GM18499 (cell line): ENCODE measurements at regions not wholly inside any gene's neighbourhood (a gene's known extent, or its start where the extent isn't known, plus 50 kb on each side); places are given as distances from the start of the nearest gene placed in this dataset.

Source experiments
- ATAC-seq: cut with Tn5 transposase; IDR thresholded peaks from one replicate; pipeline ENCODE4 v1.9.1; 2021; ENCODE audit warnings: moderate number of reproducible peaks; ENCODE audit not compliant: insufficient read depth, unreplicated experiment

DNA sequence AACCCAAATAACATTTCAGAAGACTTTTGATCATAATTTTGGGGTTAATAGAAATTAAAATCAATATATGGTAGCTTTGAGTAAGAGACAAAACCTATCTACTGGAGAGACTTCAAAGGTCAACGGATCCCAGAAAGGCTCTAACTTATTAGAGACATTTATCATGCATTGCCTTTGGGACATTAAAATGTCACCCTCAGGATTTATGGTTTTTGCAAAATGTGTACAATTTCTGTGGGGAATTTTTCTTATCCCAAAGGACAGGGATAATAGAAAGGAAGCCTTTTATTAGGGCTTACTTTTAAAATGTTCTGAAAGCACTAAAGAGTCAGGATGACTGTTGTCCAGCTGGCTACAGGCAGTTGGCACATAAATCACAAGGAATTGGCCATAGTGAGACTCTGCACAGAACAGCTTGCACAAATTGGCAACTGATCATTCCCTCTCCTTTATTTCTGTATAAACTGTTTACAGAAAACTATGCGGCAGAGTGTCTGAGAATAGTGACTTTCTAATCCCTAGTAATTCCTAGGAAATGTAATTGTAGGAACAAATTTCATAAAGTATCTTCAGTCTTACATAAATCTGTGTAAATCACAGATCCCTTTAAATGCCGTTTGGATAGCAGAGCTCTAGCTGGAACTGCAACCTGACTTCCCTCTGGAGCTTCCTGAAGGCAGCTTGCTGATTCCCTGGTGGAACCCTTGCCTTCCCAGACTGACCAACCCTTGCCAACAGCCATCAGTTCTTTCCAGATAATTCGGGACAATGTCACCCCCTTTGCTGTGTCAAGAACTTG lies 201.1 kb upstream of the PREP start:
- no peak for ATAC-seq

DNA sequence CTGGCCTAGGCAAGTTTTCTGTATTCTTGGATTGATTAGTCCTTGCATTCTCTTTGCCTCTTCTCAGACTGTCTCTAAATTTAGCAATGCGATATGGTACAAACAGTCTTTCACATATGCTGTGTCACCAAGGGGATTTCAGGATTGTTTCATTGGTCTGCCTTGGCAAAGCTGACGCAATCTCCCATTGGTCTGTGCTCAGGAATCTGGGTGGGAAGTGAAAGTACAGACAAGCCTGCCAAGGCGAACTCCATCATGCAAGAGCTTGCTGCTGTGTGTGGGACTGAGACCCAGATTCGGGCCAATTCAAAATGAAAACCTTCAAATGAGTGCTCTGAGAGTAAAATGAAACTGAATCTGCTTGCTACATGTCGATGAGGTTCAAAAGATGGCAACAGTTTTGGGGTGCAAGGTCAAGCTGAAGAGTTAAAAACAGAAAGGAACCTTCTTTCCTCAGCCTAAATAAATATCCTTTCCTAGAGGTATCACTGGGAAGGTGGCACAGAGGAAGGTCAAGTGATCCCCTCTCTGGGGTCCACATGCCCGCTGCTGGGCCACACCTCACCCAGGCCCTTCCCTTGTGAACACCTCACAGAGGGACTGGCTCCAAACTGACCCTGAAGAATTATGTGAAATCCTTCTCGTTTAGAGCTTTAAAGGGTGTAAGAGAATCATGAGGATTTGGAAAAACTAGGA lies 198.8 kb upstream of the PREP start:
- ATAC-seq = peak; percentile 79

DNA sequence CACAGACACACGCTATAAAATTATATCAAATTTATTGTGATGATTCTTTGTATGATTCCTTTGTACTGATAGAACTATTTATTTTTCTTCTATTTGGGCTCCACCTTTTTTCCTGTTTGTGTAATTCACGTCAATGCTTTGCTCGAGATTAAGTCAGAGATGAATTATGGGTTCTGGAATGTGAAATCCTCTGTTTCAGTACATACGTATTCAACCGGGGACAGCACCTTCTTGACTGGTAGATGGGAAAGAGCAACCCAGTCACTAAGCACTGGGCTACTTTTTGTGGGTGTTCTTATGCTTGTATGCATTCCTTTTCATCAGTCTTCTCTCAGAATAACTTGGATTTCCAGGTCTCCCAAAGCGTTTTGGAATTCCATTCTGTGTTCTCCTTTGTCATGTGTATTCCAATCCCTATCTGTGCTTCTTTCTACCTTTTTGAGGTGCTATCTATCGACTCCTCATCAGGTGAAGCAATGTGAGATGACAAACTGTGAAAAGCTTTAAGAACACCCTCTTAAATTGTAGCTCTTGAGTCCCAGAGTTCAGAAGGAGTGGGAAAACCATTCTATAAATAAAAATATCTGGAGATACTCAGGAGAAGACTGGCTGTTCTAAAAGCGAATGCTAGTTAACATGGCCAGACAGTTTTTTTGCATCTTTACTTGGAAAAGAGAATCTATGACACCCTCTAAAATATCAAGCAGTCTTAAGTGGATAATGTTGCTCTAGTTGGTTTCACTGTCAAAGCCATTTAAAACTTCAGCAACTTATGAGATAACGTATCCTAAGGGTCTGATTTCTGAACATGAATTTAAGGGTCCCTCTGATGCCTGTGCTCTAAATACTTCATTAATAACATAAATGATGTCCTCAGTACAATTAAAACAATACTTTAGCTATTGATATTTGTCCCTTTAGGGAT lies 197.7 kb upstream of the PREP start:
- ATAC-seq = no peak

DNA sequence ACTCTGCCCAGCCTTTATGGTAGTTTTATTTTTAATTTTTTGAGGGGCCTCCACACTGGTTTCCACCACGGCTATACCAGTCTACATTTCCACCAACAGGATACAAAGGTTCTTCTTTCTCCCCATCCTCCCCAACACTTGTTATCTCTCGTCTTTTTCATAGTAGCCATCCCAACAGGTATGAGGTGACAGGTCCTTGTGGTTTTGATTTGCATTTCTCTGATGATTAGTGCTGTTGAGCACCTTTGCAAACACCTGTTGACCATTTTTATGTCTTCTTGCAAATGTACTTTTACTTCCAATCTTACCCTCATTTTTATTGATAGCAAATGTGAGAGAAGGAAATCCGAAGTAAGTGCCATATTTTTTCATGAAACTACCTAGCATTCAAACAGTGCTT lies 195.4 kb upstream of the PREP start:
- ATAC-seq = no peak

DNA sequence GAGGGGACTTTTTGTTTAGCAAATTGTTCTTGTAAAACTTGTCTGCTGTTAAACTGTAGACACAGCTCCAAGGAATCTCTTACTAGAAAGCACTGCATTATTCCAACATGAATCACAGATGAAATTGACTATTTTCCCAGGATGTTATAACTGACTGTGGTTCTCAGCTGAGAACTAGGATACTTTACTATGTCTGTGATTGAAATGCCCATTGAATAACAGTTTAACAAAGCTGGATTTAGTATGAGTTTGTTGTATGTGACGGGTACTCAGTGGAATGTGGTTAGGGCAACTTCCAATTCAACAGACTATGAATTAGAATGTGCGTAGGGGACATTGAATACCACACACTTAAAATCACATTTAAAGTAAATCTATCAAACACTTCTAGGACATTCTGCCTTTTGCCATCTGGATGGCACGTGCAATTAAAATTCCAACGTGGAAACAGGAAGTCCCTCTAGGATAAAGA lies 193.4 kb upstream of the PREP start:
- no peak for ATAC-seq

DNA sequence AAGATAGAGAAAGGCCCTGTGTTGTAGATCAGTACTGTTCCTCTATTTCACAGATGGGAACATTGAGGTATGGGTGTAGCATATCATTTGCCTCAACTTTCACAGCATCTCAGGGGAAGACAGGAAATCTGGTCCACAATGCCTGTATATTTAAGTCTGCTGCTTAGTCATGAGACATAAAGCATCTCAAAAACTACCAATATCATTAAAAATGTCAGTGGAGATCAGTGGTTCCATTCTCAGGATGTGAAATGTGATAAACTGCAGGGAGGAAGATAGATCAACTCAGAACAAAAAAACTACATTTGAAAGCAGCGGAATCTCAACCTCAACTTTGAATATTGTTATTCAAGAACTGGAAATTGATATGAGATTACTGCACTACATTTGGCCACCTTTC lies 192.9 kb upstream of the PREP start:
- no peak for ATAC-seq

DNA sequence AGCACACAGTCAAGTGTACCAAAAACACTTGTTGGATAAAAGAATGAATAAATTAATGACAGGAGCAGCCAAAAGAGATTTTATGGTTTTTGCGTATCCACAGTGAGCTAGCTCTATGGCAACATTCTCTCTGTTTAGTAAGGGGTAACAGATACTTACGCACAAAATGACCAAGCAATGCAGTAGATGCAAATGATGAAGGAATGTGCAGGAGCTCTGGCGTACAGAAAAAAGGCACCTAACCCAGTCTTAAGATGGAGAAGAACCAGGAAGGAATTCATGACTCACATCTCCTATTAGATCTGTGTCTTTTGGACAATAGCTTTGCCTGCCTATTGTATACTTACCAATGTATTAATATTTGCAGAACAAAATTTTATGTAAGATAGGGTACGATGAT lies 191.9 kb upstream of the PREP start:
- no peak for ATAC-seq

DNA sequence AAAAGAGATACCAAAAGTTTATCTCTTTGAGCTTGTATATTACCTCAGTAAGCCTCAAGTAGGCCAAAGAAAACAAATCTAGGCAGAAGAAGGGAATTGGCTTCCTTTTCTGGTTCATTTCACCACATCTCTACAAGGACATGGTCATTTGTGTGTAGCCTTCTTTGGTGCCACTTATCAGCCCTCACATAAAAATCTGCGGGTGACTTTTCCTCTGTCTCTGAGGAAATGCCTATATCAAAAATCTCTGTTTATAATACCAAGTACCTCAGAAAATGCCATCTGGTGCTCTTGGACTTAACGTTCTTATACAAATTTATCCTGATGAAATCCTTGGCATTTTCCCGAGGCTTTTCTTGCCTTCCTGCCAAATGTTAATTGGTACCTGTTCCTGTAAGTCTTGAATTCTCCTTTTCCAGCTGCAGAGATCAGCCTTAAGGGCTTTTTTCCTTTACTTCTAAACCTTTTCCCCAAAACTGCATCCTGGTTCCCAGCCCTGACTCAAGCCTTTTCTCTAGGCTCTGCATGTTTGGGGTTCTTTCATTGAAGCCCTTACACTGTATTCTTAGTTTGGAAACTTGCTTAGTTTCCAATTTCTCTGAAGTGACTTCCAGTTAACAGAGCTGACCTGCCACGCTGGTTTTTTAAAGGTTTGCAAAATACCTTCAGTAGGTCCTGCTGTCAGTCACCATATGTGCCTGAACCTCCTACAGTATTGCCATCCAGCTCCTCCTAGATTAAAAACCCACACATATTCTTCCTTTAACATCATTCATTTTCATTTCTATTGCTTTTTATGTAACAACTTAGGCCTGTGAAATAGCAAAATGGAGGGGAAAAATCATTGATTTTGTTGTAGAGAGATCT lies 191.2 kb upstream of the PREP start:
- no peak for ATAC-seq

DNA sequence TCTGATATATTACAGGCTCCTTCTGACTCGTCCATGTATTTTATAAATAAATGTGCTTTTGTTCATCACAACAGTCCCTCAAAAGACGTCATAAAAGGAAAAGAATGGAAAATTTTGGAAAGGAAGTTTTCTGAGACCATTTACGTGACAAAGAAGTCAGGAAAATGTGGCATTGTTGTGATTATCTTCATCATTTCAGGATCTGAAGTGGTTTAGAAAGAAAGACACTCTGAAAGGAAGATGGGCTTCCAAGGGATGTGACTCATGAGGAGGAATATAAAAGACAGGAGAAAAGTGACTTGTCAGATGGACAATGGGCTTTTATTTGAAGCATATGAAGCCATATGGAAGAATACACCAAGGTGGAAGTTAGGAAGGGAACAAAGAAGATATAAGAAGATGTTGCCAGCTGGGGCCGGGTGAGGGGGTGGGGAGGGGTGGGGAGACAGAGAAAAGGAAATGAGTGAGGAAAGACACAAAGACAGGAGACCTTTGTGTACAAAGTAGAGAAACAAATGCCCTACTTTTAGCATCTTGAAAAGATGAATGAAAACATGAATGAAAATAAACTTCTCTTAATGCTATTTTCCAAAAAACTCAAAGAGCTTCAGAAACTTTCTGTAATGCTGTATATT lies 190.3 kb upstream of the PREP start:
- no peak for ATAC-seq

DNA sequence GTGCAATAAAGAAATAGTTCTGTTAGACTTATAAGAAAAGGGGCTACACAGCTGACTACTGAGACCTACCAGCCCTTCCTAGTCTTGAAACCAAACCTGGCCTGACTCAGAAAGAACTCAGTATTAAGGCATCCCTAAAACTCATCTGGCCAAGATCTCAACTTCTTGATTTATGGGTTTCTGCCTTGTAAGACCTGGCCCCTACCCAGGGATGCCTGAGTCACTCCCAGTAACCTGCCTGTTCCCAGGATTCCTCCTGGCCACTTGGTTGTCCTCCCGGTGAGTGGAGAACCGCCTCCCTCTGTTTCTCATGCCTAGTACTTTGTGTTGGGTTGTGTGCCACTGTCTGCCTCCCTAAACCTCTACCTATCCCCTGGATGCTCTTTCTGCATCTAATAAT lies 189.4 kb upstream of the PREP start:
- no peak for ATAC-seq

DNA sequence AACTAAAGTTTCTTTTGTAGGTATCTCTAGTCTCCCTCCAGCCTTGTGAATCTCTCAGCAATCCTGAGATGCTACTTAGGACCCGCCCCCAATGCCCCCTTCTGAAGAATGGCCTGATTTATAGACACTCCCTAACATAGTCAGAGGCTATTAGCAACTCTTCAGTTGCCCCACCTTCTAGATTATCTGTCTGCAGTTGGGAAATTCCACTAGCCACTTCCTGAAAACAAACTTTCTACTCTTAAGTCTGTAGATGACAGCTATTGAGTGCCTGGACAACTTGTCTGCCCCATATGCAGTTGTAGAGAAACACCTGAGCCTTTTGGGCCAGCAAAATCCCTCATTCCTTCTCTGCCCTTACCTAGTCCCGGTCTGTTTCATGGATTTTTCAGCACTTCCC lies 188.2 kb upstream of the PREP start:
- ATAC-seq = peak; percentile 84

DNA sequence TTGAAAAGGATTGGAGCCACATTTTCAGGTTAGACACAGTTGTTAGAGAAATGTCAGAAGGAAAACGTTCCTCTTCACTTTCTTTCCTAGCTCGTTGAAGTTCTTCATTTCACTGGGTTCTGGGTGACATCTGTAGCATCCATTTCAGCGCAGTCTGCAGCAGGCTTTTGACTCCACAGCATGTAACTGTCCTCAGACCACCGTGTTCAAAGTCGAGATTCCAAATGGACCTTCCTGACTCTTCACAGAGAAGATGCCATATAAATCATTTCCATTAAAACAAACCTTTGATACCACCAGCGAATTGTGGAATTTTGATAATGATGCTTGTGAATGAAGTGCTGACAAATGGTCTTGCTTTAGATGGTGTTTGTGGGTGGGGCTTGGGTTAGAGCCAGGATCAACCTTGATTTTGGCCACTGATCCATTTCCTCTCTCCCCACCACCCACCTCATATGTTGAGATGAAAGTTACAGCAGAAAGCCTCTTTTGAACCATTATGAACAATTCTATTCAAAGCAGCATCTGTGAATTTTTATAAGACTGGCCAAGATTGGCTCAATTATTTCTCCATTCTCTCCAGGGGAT lies 185.3 kb upstream of the PREP start:
- ATAC-seq = no peak

DNA sequence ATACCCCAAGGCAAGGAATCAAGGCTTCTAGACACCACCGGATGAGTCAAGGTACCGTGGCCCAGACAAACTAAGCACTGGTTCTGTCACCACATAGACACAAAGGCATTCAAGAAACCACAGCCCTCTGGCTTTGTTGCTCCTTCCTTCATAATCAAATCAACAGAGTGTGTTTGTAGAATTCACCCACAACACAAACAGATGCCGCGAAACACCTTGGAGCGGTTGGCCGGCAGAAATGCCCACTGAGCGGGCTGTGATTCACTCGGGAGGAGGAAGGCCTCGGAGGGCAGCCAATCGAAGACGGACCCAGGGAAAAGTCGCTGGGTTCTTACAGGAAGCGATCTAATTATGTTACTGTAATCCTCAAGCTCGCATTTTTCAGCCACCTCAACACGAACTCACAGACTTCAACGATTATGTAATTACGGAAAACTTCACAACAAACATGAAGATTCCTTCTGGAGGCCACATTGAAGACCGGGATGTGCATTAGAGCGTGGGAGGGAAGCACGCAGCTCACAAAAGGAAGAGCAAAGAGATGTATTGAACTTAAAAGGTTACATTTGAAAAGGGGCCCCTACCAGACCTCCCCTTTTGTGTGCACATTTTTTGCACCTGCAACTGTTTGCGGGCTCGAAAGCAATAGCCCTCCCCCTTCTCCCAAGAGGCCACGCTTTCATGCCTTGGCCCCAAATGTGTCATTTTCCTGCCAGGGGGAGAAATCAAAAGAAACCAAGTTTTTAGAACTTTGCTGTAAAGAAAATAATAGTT lies 184.7 kb upstream of the PREP start:
- ATAC-seq = no peak

DNA sequence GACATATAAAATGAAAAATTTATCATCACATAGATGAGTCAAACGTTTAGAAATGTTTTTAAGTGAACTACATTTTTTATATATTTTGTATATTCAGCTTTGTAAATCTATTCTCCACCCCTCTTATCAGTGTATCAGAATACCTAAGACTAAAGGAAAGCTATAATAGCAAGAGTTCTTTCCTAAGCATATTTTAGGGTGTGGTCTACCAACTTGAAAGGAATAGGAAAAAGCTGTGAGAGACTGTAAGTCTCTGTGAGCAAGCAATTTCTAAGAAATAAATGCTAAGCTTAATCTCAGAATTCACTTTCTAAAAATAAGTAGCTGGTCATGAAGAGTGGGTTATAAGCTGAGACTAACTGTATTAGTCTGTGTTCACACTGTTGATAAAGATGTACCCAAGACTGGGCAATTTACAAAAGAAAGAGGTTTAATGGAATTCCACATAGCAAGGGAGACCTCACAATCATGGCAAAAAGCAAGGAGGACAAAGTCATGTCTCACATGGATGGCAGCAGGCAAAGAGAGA lies 175.4 kb upstream of the PREP start:
- no peak for ATAC-seq

DNA sequence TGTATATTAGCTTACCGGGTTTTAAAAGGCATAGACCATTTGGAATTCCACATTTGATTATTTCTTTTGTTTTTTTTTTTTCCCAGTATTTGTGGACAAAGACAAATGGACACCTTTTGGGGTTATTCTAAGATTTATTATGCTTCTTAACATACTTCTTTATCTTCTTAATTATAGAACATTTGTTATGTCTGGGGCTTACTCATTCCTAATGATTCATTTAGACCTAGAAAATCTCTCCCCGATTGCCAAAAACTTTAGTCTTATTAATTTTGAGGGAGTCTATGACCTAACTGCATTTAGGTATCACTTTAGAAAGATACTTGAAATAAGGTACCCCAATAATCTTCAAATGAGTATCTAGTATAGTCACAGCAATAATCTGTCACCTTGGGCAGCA lies 170.7 kb upstream of the PREP start:
- ATAC-seq = no peak

DNA sequence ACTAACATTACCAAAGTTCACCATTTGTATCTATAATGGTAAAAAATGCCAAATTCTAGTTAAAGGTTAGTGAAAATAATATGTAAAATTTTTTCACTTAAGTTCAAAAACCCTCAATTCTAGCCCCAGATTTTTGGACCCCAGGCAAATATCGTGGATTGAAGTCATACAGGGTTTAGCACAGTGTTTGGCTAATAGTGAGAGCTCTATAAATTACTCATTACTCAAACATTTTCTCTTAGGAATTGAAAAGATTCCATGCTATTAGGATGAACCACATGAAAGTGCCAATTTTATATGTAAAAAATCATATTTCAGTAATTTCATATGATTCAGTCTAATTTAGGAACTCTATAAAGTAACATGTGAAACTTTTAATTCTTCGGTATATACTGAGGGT lies 170.3 kb upstream of the PREP start:
- ATAC-seq = no peak

DNA sequence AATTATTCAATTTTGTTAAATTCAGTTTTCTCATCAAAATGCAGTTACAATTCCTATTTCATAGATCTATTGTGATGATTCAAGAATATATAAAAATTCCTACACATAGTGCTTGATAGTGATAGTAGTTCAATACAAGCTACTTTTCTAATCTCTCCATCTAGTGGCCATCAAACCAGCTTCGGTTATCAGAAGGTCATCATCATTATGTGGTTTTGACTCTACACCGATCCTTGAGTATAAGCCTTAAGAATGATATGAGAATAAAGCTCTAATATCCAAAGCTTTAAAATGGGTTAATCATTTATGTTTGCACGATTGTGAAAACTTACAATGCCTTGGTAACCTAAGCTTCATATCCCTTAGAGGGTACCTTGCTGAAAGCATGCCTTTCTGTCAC lies 167.5 kb upstream of the PREP start:
- ATAC-seq = no peak

DNA sequence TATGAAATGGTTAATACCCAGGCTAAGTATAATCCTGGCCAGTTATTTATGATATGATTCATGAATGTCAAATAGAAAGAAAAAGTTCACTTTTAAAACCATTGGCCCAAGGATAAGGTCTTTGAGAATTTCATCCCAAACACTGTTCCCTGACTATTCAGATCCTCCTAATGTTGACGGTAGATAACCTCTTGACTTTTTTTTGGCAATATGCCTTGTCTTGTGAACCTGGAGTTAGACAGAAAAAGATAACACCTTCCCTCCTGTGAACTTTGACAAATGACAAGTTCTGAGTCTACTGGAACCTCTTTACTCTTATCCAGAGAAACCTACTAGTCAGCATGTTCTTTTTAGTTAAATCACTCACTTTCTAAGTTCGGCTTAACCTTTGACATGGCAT lies 166.8 kb upstream of the PREP start:
- ATAC-seq = no peak
